Adipocyte (in vitro differentiated cells): ENCODE measurements at regions not wholly inside any gene's neighbourhood (a gene's known extent, or its start where the extent isn't known, plus 50 kb on each side); places are given as distances from the start of the nearest gene placed in this dataset.
"Not testable (repeated sequence)": the region's sequence is repeated elsewhere in the genome, so short reads cannot be mapped to it uniquely, and the experiment has no call there.

Experiments used
- DNase-seq: peaks from one replicate; pipeline ENCODE4 v3.0.0-alpha.2; 2015; ENCODE audit warnings: low read depth
- H3K27me3 ChIP-seq: replicated peaks from 2 replicates; pipeline ENCODE4 v1.7.0; 2013; ENCODE audit warnings: mild to moderate bottlenecking, low read length, moderate library complexity; ENCODE audit not compliant: control insufficient read depth, insufficient read depth
- H3K36me3 ChIP-seq: 2 replicates; pipeline ENCODE4 v1.7.0; 2013; ENCODE audit warnings: low read length, mild to moderate bottlenecking, moderate library complexity; ENCODE audit not compliant: control insufficient read depth, insufficient read depth, severe bottlenecking
- H3K4me1 ChIP-seq: 2 replicates; pipeline ENCODE4 v1.7.0; 2013; ENCODE audit warnings: mild to moderate bottlenecking, low read length, moderate library complexity; ENCODE audit not compliant: control insufficient read depth, insufficient read depth
- H3K4me3 ChIP-seq: 2 replicates; pipeline ENCODE4 v1.7.0; 2013; ENCODE audit warnings: mild to moderate bottlenecking, low read length, moderate library complexity
- H3K9ac ChIP-seq: 2 replicates; pipeline ENCODE4 v1.7.0; 2013; ENCODE audit warnings: mild to moderate bottlenecking, low read length, moderate library complexity
- H3K9me3 ChIP-seq: 2 replicates; pipeline ENCODE4 v1.7.0; 2013; ENCODE audit warnings: mild to moderate bottlenecking, low read length, moderate library complexity; ENCODE audit not compliant: control insufficient read depth

DNA sequence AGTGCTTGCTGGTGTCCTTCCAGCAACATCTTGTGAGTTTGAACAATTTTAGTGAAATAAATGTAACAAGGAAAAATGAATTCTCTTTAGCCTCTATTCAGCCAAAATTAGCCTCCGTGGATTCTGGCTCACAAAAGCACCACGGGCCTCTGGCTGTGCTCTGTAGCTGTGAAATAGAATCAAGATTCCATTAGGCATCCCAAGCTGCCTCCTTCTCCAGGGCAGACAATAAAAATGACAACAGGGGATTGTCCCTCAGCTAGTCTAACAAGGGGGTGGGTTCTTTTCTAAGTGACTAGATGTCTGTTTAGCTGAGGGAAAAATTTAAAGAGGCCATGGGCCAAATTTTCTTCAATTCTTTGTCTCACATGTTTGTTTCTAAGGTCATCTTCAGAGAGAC, 254.7 kb upstream of the FIGN start:
- no peaks in the 10 kb centered on the region for H3K36me3 ChIP-seq
- H3K9me3 ChIP-seq, result no peaks in the 10 kb centered on the region
- no peaks in the 10 kb centered on the region for H3K4me1 ChIP-seq
- DNase-seq, result no peak
- no peaks in the 10 kb centered on the region for H3K27me3 ChIP-seq
- H3K9ac ChIP-seq, result no peak overlapping the region
- no peak overlapping the region for H3K4me3 ChIP-seq

DNA sequence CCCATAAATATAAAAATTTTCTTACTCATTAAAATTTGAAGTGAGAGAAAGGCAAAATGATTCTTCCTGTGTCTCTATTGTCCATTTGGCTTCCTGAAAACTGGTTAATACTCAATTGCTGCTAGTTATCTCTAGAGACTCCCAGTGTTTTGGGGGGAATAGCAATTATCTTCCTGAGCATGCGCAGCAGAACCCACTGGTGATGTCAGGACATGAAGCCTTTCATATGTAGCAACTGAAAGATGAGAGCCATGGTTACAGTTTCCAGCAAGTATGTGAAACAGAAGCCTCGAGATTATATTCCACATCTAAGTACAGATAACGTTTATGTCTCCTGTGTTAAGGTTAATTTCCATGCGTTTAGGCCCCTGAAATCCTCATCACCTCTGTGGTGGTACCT, 254.3 kb upstream of the FIGN start:
- Histone ChIP-seq H3K36me3 (no peaks in the 10 kb centered on the region), H3K9ac (no peak overlapping the region), H3K4me1 (no peaks in the 10 kb centered on the region), H3K27me3 (no peaks in the 10 kb centered on the region), H3K4me3 (no peak overlapping the region), H3K9me3 (no peaks in the 10 kb centered on the region)
- no peak for DNase-seq

DNA sequence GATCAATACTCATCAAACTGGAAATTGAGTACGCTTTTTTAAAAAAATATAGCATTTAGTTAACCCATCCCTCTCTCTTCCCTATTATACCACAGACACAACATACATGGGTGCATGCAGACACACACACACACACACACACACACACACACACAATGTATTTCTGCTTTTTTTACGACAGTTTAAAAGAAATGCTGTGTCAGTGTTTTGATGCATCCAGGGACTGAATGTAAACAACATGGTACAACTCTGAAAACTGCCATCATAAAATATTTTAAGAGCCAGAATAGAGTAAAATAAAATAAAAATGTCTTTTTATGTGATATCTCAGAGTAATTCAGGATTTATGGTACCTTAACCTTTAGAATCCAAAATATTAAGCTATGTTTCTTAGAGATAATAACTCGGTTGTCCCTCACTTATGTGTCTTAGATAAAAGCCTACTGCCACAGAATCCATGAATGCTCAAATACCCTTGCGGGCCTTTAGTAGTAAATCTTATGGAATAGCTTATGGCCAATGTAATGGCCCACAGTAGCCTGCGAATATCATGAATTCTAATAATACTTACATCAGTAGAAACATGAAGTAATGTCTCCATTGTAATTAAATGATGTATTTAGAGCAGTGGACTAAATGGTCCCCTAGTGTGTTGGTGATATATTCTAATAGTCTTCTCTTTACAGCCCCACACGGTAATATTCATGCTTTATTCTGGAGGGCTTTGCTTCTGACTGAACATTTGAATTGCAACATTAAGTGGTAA, 251.6 kb upstream of the FIGN start:
- Histone ChIP-seq H3K4me3 (no peak overlapping the region), H3K9me3 (no peaks in the 10 kb centered on the region), H3K9ac (no peak overlapping the region), H3K4me1 (no peaks in the 10 kb centered on the region), H3K36me3 (no peaks in the 10 kb centered on the region), H3K27me3 (no peaks in the 10 kb centered on the region)
- DNase-seq, result no peak

DNA sequence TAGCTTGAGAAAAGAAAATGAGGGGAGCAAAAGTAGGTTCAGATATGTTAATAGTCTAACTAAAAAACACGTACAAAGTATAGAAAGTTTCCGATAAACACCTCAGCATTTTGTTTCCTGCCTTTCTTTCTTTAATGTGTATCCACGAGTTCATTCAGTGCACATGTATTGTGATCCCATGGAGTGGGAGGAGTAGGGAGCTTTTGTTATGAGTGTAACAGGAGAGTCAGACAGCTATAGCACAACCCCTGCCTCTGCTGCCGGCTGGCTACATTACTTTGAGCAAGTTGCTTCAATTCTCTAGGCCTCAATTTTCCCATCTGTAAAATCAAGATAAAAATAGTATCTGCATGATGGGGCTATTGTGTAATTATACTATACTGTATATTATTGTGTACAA, 249.2 kb upstream of the FIGN start:
- Histone ChIP-seq H3K9me3 (no peaks in the 10 kb centered on the region), H3K36me3 (no peaks in the 10 kb centered on the region), H3K27me3 (no peaks in the 10 kb centered on the region), H3K4me3 (no peak overlapping the region), H3K4me1 (no peaks in the 10 kb centered on the region), H3K9ac (no peak overlapping the region)
- no peak for DNase-seq

DNA sequence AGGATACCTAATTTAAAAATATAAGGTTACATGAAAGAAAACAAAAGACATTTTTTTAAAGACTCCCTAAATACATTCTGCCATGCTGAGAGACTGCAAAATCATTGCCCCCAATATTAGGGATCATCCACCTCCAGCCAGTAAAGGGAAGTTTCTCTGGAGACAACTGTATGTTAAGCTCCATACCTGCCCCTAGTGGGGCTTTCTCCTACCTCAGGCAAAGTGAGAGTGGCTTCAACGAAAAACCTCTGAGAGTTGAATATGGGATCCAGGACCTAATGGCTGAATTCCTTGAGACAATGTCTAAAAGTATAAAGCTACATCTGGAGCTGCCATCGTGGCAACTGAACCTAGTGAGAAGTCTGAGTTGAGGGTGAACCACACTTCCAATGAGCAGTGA, 248.1 kb upstream of the FIGN start:
- DNase-seq, result no peak
- Histone ChIP-seq H3K4me3 (no peak overlapping the region), H3K4me1 (no peaks in the 10 kb centered on the region), H3K27me3 (no peaks in the 10 kb centered on the region), H3K9ac (no peak overlapping the region), H3K9me3 (no peaks in the 10 kb centered on the region), H3K36me3 (no peaks in the 10 kb centered on the region)

DNA sequence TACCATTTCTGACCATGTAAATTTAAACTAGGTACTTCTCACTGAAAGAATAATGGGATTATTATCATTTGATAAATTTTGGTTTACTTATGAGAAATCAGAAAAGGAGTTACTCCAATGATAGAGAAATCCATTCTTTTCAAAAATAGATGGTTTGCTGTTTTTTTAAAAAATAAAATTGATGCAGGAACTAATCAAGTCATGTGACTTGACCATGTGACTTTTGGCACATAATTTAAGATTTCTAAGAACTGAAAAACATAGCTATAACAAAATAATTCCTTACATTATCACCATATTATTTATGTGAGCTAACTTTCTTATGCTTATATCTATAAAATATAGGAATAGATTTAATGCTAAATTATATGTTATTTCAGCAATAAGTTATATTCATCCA, 247.1 kb upstream of the FIGN start:
- no peaks in the 10 kb centered on the region for H3K9me3 ChIP-seq
- no peaks in the 10 kb centered on the region for H3K36me3 ChIP-seq
- no peaks in the 10 kb centered on the region for H3K4me1 ChIP-seq
- DNase-seq, result no peak
- H3K9ac ChIP-seq, result no peak overlapping the region
- H3K27me3 ChIP-seq, result no peaks in the 10 kb centered on the region
- H3K4me3 ChIP-seq, result no peak overlapping the region

DNA sequence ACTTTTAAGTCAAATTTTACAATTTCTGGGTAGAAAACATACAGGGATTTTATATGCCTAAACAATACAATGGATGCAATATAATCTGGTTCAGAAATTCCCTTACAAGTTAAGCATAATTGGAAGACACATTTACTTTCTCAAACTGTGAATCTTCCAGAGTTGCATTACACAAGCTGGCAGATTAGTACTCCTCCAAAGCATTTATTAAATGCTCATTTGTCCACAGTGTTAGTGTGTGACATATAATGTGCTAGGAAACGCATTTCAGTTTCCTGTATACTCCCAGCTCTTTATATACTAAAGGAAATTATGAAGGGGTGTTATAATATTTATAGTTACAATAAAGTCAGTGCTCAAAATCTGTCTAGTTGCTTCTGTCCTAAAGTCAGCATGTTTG, 239.0 kb upstream of the FIGN start:
- H3K9ac ChIP-seq, result no peak overlapping the region
- H3K27me3 ChIP-seq, result no peaks in the 10 kb centered on the region
- H3K36me3 ChIP-seq, result no peaks in the 10 kb centered on the region
- no peak for DNase-seq
- no peak overlapping the region for H3K4me3 ChIP-seq
- no peaks in the 10 kb centered on the region for H3K9me3 ChIP-seq
- H3K4me1 ChIP-seq, result no peaks in the 10 kb centered on the region

DNA sequence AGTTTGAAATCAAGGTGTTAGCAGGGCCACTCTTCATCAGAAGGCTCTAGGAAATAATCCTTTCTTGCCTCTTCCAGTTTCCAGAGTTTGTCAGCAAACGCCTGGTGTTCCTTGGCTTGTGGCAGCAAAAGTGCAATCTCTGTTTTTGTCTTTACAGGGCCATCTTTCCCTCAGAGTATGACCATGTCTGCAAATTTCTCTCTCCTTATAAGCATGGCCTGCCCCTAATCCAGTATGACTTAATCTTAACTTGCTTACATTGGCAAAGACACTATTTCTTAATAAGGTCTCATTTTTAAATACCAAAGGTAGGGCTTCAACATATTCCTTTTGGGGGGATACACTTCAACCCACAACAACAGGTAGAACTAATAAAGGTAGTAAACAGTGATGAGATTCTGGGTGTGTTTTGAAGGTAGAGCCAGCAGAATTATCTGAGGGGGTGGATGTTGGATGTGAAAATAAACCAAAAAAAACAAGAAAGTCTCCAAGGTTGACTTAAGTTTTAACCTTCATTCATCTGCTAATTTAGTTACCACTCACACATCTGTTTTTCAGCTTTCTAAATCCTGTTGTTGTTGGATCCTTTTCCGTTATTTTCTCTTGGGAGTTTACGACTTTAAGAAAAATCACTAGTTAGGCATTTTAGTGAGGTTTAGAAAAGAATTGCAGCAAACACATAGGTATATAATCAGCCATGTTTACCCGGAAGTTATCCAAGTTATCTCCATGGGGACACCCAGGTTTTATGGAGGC, 234.4 kb upstream of the FIGN start:
- H3K4me3 ChIP-seq, result no peak overlapping the region
- H3K36me3 ChIP-seq, result no peaks in the 10 kb centered on the region
- peak; percentile 16 for DNase-seq
- H3K9me3 ChIP-seq, result no peaks in the 10 kb centered on the region
- no peak overlapping the region for H3K9ac ChIP-seq
- no peaks in the 10 kb centered on the region for H3K4me1 ChIP-seq
- H3K27me3 ChIP-seq, result no peaks in the 10 kb centered on the region

DNA sequence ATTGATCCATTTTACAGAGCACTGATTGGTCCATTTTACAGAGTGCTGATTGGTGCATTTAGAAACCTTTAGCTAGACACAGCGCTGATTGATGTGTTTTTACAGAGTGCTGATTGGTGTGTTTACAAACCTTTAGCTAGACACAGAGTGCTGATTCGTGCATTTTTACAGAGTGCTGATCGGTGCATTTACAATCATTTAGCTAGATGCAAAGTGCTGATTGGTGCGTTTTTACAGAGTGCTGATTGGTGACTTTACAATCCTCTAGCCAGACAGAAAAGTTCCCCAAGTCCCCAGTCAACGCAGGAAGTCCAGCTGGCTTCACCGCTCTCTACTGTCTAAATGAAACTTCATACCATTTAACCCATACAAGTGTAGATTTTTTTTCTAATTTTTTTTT, 228.5 kb upstream of the FIGN start:
- not testable (repeated sequence) for H3K4me3 ChIP-seq, H3K9me3 ChIP-seq, H3K4me1 ChIP-seq, H3K36me3 ChIP-seq, DNase-seq, H3K27me3 ChIP-seq, H3K9ac ChIP-seq

DNA sequence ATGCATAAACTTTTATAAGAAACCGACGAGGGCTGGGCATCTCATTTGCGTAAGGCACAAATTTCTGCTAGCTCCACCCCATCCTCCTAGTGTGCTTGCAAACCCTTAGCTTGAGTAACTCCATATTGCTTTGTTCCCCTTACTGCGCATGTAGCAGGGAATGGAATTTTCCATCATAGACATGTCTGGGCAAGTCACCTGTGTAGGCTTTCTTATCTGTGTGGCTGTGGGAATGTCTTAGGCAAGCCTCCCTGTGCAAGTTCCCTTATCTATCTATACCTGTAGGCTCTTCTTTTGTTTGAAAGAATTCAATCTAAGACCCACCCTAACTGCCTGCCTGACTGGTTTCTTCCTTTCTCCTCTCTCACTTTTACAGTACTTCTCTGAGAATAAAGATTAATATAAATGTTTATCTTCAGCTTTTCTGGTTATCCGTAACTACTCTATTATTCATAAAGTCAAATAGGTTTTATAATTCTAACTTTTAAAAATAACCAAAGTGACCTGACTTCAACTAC, 217.6 kb upstream of the FIGN start:
- Histone ChIP-seq H3K9ac (no peak overlapping the region), H3K9me3 (peaks cover 6% of the 10 kb centered on the region), H3K27me3 (no peaks in the 10 kb centered on the region), H3K4me1 (no peaks in the 10 kb centered on the region), H3K36me3 (no peaks in the 10 kb centered on the region), H3K4me3 (no peak overlapping the region)
- no peak for DNase-seq

DNA sequence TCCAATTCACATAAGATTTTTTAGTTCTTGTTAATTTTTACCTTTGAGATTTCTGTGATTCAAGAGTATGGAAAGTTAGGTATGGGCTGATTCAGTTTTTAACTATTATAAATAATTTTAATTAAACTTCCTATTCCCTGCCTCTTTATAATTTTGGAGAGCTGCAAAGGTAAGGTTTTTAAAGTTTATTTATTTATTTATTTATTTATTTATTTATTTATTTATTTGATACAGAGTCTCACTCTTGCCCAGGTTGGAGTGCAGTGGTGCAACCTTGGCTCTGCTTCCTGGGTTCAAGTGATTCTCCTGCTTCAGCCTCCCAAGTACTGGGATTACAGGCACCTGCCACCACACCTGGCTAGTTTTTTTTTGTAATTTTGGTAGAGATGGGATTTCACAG, 215.5 kb upstream of the FIGN start:
- Histone ChIP-seq H3K4me3 (no peak overlapping the region), H3K9ac (no peak overlapping the region), H3K9me3 (peaks cover 6% of the 10 kb centered on the region), H3K36me3 (no peaks in the 10 kb centered on the region), H3K4me1 (no peaks in the 10 kb centered on the region), H3K27me3 (no peaks in the 10 kb centered on the region)
- no peak for DNase-seq
